ENCODE measurements at regions not wholly inside any gene's neighbourhood (a gene's known extent, or its start where the extent isn't known, plus 50 kb on each side); places are given as distances from the start of the nearest gene placed in this dataset.

DNA sequence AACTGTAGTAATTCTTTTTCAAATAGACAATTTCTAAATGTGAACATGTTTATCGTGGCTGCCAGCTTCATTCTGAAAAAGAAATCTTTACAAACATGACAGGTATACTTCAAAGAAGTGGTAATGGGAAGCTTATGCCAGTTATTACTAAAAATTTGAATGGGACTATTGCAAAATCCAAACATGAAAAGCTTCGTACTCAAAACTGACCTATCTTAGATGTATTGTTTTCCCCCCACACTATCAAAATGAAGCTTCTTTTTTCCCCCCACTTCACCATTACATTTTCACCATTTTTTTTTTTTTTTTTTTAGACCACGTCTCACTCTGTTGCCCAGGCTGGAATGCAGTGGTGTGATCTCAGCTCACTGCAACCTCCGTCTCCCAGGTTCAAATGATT is 50.4 kb upstream of the SERTAD2 start:
- Mint-ChIP-seq H3K4me3 (ENCODE audit: unreplicated experiment) (no peak overlapping the region), H3K4me1 (ENCODE audit: low read depth, unreplicated experiment) (no peaks in the 10 kb centered on the region), H3K36me3 (ENCODE audit: unreplicated experiment) (no peaks in the 10 kb centered on the region), H3K27ac (ENCODE audit: unreplicated experiment) (no peak overlapping the region), H3K27me3 (ENCODE audit: unreplicated experiment) (peaks cover 2% of the 10 kb centered on the region), H3K9me3 (ENCODE audit: unreplicated experiment) (no peaks in the 10 kb centered on the region)
- TF ChIP-seq, protein P1, sequence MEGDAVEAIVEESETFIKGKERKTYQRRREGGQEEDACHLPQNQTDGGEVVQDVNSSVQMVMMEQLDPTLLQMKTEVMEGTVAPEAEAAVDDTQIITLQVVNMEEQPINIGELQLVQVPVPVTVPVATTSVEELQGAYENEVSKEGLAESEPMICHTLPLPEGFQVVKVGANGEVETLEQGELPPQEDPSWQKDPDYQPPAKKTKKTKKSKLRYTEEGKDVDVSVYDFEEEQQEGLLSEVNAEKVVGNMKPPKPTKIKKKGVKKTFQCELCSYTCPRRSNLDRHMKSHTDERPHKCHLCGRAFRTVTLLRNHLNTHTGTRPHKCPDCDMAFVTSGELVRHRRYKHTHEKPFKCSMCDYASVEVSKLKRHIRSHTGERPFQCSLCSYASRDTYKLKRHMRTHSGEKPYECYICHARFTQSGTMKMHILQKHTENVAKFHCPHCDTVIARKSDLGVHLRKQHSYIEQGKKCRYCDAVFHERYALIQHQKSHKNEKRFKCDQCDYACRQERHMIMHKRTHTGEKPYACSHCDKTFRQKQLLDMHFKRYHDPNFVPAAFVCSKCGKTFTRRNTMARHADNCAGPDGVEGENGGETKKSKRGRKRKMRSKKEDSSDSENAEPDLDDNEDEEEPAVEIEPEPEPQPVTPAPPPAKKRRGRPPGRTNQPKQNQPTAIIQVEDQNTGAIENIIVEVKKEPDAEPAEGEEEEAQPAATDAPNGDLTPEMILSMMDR (IDR thresholded peaks at IDR 0.05; ENCODE audit: partially characterized antibody, unreplicated experiment) = no peak
- DNase-seq = no peak

DNA sequence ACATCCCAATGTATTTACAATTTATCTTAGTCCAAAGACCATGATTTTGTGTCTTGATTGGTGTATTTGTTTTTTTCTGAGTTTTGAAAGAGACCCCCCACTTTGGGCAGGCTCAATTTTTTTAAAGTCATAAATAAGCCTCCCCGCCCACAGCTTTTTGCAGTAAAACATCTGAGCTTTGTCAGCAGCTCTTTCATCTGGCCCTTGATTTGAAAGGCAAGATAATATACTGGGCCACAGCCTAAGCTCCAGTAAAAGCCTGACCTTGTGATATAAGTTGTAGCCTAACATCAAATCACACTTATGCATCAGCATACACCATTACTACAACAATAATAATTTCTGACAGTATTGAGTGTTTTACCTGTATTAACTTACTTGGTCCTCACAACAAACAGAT is 51.3 kb upstream of the SERTAD2 start:
- no peaks in the 10 kb centered on the region for H3K4me1 Mint-ChIP-seq (ENCODE audit: low read depth, unreplicated experiment)
- TF ChIP-seq, protein P1 (IDR thresholded peaks at IDR 0.05; ENCODE audit: partially characterized antibody, unreplicated experiment) = no peak
- H3K4me3 Mint-ChIP-seq (ENCODE audit: unreplicated experiment) = no peak overlapping the region
- H3K27ac Mint-ChIP-seq (ENCODE audit: unreplicated experiment) = no peak overlapping the region
- H3K36me3 Mint-ChIP-seq (ENCODE audit: unreplicated experiment) = no peaks in the 10 kb centered on the region
- H3K9me3 Mint-ChIP-seq (ENCODE audit: unreplicated experiment) = no peaks in the 10 kb centered on the region
- no peak for DNase-seq
- peaks cover 2% of the 10 kb centered on the region for H3K27me3 Mint-ChIP-seq (ENCODE audit: unreplicated experiment)

DNA sequence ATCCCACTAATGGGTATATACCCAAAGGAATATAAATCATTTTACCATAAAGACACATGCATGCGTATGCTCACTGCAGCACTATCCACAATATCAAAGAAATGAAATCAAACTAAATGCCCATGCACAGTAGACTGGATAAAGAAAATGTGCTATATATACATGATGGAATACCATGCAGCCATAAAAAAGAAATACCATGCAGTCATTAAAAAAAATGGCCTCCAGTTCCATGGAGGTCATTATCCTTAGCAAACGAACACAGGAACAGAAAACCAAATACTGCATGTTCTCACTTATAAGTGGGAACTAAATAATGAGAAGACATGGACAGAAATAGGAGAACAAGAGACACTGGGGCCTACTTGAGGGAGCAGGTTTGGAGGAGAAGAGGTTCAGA is 53.6 kb upstream of the SERTAD2 start:
- TF ChIP-seq, protein P1 (IDR thresholded peaks at IDR 0.05; ENCODE audit: partially characterized antibody, unreplicated experiment) = no peak
- H3K4me1 Mint-ChIP-seq (ENCODE audit: low read depth, unreplicated experiment) = no peaks in the 10 kb centered on the region
- H3K4me3 Mint-ChIP-seq (ENCODE audit: unreplicated experiment) = no peak overlapping the region
- H3K9me3 Mint-ChIP-seq (ENCODE audit: unreplicated experiment) = no peaks in the 10 kb centered on the region
- DNase-seq = no peak
- no peaks in the 10 kb centered on the region for H3K36me3 Mint-ChIP-seq (ENCODE audit: unreplicated experiment)
- no peak overlapping the region for H3K27ac Mint-ChIP-seq (ENCODE audit: unreplicated experiment)
- H3K27me3 Mint-ChIP-seq (ENCODE audit: unreplicated experiment) = no peaks in the 10 kb centered on the region

DNA sequence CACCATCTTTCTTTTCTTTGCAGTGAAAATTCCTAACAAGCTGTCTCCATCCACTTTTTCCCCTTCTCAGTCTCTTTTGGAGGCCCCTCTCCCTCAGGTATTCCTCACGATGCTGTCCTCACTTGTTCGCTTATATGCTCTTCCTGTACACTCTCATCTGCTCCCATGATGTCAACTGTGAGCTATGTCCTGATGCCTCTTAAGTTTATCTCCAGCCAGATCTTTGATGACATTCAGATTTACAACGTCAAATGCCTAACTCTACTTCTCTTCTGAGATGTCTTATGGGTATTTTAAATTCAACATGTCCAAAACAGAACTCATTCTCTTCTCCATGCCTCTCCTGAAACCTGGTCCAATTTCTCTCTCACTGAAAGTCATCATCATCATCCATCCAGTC is 55.1 kb upstream of the SERTAD2 start:
- Mint-ChIP-seq H3K4me3 (ENCODE audit: unreplicated experiment) (no peak overlapping the region), H3K27ac (ENCODE audit: unreplicated experiment) (no peak overlapping the region), H3K9me3 (ENCODE audit: unreplicated experiment) (no peaks in the 10 kb centered on the region), H3K27me3 (ENCODE audit: unreplicated experiment) (no peaks in the 10 kb centered on the region), H3K36me3 (ENCODE audit: unreplicated experiment) (no peaks in the 10 kb centered on the region), H3K4me1 (ENCODE audit: low read depth, unreplicated experiment) (no peaks in the 10 kb centered on the region)
- no peak for DNase-seq
- TF ChIP-seq, protein P1 (IDR thresholded peaks at IDR 0.05; ENCODE audit: partially characterized antibody, unreplicated experiment) = no peak

DNA sequence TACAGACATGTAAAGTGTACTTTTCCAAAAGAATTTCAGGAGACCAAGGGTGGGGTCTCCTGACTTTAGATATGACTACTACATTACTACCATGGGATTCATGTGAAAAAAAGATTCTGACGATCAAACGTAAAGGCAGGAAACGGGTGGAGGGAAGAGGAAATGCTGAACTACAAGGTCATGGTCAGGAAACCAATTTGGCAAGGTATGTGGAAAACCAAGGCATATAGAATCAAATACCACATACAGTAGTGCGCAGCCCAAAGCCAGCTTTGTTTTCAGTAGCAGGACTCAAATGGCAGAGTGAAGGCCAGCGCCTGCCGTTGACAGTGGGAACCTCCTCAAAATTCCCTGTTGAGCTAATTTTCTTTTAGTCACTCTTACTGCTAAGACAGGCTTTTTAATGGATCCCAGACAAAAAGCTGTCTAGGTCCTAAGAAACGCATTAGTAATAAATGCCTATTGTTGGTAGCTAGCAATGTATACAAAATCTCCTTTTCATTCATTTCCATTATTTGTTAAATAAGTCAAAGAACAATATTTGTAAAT is 57.6 kb upstream of the SERTAD2 start:
- DNase-seq = no peak
- Mint-ChIP-seq H3K4me3 (ENCODE audit: unreplicated experiment) (no peak overlapping the region), H3K4me1 (ENCODE audit: low read depth, unreplicated experiment) (no peaks in the 10 kb centered on the region), H3K27ac (ENCODE audit: unreplicated experiment) (no peak overlapping the region), H3K9me3 (ENCODE audit: unreplicated experiment) (no peaks in the 10 kb centered on the region), H3K27me3 (ENCODE audit: unreplicated experiment) (no peaks in the 10 kb centered on the region), H3K36me3 (ENCODE audit: unreplicated experiment) (no peaks in the 10 kb centered on the region)
- TF ChIP-seq, protein P1 (IDR thresholded peaks at IDR 0.05; ENCODE audit: partially characterized antibody, unreplicated experiment) = no peak
